Hepatocyte (in vitro differentiated cells): ENCODE measurements at regions not wholly inside any gene's neighbourhood (a gene's known extent, or its start where the extent isn't known, plus 50 kb on each side); places are given as distances from the start of the nearest gene placed in this dataset.
"Not testable (repeated sequence)": the region's sequence is repeated elsewhere in the genome, so short reads cannot be mapped to it uniquely, and the experiment has no call there.

Experiments used
- DNase-seq: peaks from one replicate; pipeline ENCODE4 v3.0.0-alpha.2; 2016; ENCODE audit warnings: low spot score
- H2AFZ ChIP-seq: fragments of 200-600 bp; sonication (generic); 2 replicates; pipeline ENCODE4 v1.6.0; 2016; ENCODE audit warnings: antibody characterized with exemption, mild to moderate bottlenecking
- H3K27ac ChIP-seq: fragments of 200-600 bp; sonication (generic); 2 replicates; pipeline ENCODE4 v1.5.1; 2016; ENCODE audit warnings: mild to moderate bottlenecking
- H3K27me3 ChIP-seq: fragments of 200-600 bp; sonication (generic); 2 replicates; pipeline ENCODE4 v1.6.1; 2016
- H3K36me3 ChIP-seq: fragments of 200-600 bp; sonication (generic); replicated peaks from 2 replicates; pipeline ENCODE4 v1.5.1; 2016; ENCODE audit warnings: low read depth; ENCODE audit not compliant: insufficient read depth
- H3K4me1 ChIP-seq: fragments of 200-600 bp; sonication (generic); 2 replicates; pipeline ENCODE4 v1.5.1; 2016; ENCODE audit warnings: mild to moderate bottlenecking, moderate library complexity; ENCODE audit not compliant: insufficient read depth
- H3K4me2 ChIP-seq: fragments of 200-600 bp; sonication (generic); 2 replicates; pipeline ENCODE4 v1.6.0; 2016
- H3K4me3 ChIP-seq: fragments of 200-600 bp; sonication (generic); 2 replicates; pipeline ENCODE4 v1.5.1; 2016; ENCODE audit warnings: mild to moderate bottlenecking
- H3K79me2 ChIP-seq: fragments of 200-600 bp; sonication (generic); 2 replicates; pipeline ENCODE4 v1.6.0; 2017; ENCODE audit warnings: mild to moderate bottlenecking
- H3K9me2 ChIP-seq: fragments of 200-600 bp; sonication (generic); replicated peaks from 2 replicates; pipeline ENCODE4 v1.6.0; 2017; ENCODE audit warnings: mild to moderate bottlenecking; ENCODE audit not compliant: insufficient read depth
- H3K9me3 ChIP-seq: fragments of 200-600 bp; sonication (generic); 2 replicates; pipeline ENCODE4 v1.5.1; 2016; ENCODE audit warnings: low read depth, mild to moderate bottlenecking
- H4K20me1 ChIP-seq: fragments of 200-600 bp; sonication (generic); 2 replicates; pipeline ENCODE4 v1.6.0; 2016; ENCODE audit warnings: mild to moderate bottlenecking; ENCODE audit not compliant: insufficient read depth, poor library complexity, severe bottlenecking
- EZH2 ChIP-seq: fragments of 200-600 bp; sonication (generic); IDR thresholded peaks from 2 replicates; pipeline ENCODE4 v1.6.1; 2016; ENCODE audit warnings: antibody characterized with exemption, mild to moderate bottlenecking, borderline replicate concordance
- EZH2phosphoT487 ChIP-seq: fragments of 200-600 bp; sonication (generic); IDR thresholded peaks from one replicate; pipeline ENCODE4 v1.6.1; 2018; ENCODE audit warnings: antibody characterized with exemption, mild to moderate bottlenecking, low read depth, moderate library complexity; ENCODE audit not compliant: unreplicated experiment, severe bottlenecking
- WGBS: methylation state at CpG from one replicate; pipeline ENCODE4 v1.1.6; 2016; ENCODE audit warnings: low lambda C conversion rate; ENCODE audit errors: missing lambda C conversion rate; 5-methylcytosine and 5-hydroxymethylcytosine counted together
- TF ChIP-seq, protein P1 (sequence below): fragments of 200-600 bp; sonication (generic); IDR thresholded peaks from 2 replicates; pipeline ENCODE4 v1.5.1; 2016; ENCODE audit warnings: antibody characterized with exemption, mild to moderate bottlenecking; ENCODE audit not compliant: poor library complexity

DNA sequence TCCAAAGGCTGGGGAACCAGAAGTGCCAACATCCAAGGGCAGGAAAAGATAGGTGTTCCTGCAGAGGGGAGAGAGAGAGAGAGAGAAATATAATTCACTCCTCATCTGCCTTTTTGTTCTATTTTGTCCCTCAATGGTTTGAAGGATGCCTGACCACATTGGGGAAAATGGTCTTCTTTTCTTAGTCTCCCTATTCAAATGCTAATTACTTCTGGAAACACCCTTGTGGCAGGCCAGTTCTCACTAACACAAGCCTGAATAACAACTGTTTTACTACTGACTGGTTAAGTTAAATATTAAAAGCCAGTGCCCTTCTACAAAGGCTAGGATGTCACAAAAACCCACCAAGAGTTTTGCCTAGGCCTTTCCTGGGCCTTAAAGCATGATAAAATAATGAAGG, 425.4 kb upstream of the HTR1E start:
- H3K4me1 ChIP-seq = no peaks in the 10 kb centered on the region

DNA sequence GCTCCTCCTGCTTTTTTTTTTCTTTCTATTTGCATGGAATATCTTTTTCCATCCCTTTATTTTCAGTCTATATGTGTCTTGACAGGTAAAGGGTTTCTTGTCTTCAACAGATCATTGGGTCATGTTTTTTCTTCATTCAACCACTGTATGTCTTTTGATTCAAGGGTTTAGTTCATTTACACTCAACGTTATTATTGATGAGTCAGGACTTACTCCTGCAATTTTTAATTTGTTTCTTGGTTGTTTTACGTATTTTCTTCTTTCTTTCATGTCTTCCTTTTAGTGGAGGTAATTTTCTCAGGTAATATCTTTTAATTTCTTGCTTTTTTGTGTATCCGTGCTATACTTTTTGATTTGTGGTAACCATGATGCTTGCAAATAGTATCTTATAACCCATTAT, 429.1 kb upstream of the HTR1E start:
- 87% methylated on average over 3 of the region's 3 CpGs for WGBS
- no peaks in the 10 kb centered on the region for H3K9me3 ChIP-seq
- no peak overlapping the region for H3K27ac ChIP-seq
- H2AFZ ChIP-seq = no peak overlapping the region
- no peak for TF ChIP-seq EZH2
- TF ChIP-seq, protein P1, sequence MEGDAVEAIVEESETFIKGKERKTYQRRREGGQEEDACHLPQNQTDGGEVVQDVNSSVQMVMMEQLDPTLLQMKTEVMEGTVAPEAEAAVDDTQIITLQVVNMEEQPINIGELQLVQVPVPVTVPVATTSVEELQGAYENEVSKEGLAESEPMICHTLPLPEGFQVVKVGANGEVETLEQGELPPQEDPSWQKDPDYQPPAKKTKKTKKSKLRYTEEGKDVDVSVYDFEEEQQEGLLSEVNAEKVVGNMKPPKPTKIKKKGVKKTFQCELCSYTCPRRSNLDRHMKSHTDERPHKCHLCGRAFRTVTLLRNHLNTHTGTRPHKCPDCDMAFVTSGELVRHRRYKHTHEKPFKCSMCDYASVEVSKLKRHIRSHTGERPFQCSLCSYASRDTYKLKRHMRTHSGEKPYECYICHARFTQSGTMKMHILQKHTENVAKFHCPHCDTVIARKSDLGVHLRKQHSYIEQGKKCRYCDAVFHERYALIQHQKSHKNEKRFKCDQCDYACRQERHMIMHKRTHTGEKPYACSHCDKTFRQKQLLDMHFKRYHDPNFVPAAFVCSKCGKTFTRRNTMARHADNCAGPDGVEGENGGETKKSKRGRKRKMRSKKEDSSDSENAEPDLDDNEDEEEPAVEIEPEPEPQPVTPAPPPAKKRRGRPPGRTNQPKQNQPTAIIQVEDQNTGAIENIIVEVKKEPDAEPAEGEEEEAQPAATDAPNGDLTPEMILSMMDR = no peak
- no peak for TF ChIP-seq EZH2phosphoT487
- H3K4me3 ChIP-seq = no peak overlapping the region
- H3K27me3 ChIP-seq = no peaks in the 10 kb centered on the region
- DNase-seq = no peak
- H4K20me1 ChIP-seq = no peaks in the 10 kb centered on the region
- H3K4me2 ChIP-seq = no peak overlapping the region
- no peaks in the 10 kb centered on the region for H3K79me2 ChIP-seq
- no peaks in the 10 kb centered on the region for H3K4me1 ChIP-seq
- H3K9me2 ChIP-seq = no peaks in the 10 kb centered on the region
- no peaks in the 10 kb centered on the region for H3K36me3 ChIP-seq

More for the DNA sequence above, 425.4 kb upstream of the HTR1E start:
- no peak overlapping the region for H3K4me2 ChIP-seq
- no peaks in the 10 kb centered on the region for H3K9me2 ChIP-seq
- no peaks in the 10 kb centered on the region for H3K79me2 ChIP-seq
- no peaks in the 10 kb centered on the region for H3K27me3 ChIP-seq
- H2AFZ ChIP-seq = no peak overlapping the region
- H3K27ac ChIP-seq = peak overlapping the region; percentile 54
- no peak for DNase-seq
- TF ChIP-seq EZH2phosphoT487 = no peak
- TF ChIP-seq, protein P1 = no peak
- TF ChIP-seq EZH2 = no peak
- H3K4me3 ChIP-seq = no peak overlapping the region
- no peaks in the 10 kb centered on the region for H4K20me1 ChIP-seq
- no peaks in the 10 kb centered on the region for H3K9me3 ChIP-seq
- H3K36me3 ChIP-seq = no peaks in the 10 kb centered on the region

DNA sequence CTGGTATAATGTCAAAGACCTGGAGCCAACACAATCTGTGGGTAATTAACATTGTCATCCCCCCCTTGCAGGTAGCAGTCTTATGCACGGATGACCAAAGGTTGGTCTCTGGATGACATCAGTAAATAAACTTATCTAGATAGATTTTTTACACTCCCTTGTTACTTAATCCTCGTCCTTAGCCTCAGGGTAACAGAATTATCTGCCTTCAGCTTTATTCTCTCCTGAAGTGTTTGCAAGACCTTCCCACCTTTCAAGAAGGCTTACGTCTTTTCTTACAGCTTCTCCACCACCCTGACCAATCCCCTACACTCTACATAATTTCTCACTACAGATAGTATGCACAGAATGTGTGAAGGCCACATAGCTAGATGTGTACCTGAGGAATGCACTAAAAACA, 434.8 kb upstream of the HTR1E start:
- no peaks in the 10 kb centered on the region for H3K27me3 ChIP-seq
- no peaks in the 10 kb centered on the region for H3K9me3 ChIP-seq
- H3K27ac ChIP-seq = peak overlapping the region; percentile 77
- TF ChIP-seq, protein P1 = no peak
- TF ChIP-seq EZH2 (no peak), EZH2phosphoT487 (no peak)
- H3K36me3 ChIP-seq = no peaks in the 10 kb centered on the region
- 39% methylated on average over 3 of the region's 3 CpGs for WGBS
- no peak overlapping the region for H3K4me2 ChIP-seq
- peaks cover 9% of the 10 kb centered on the region for H3K4me1 ChIP-seq
- no peak overlapping the region for H2AFZ ChIP-seq
- DNase-seq = peak; percentile 56
- no peaks in the 10 kb centered on the region for H4K20me1 ChIP-seq
- no peaks in the 10 kb centered on the region for H3K79me2 ChIP-seq
- no peak overlapping the region for H3K4me3 ChIP-seq
- no peaks in the 10 kb centered on the region for H3K9me2 ChIP-seq

DNA sequence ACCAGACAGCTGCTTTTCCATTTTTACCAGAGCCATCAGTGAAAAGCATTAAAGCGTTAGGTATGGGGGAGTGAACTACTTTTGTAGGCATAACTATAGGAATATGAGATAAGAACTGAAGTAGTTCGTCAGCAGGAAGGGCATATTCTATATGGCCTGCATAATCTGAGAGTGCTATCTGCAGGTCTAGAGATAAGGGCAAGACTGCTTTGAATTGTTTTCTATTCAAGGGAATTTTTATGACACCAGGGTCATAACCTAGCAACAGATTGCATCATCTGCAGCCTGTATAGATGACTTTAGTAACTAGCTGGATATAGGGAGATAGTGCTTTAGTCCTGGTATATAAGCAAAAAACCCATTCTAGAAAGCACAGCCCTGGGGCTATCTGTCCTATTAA, 437.3 kb upstream of the HTR1E start:
- TF ChIP-seq EZH2 (no peak), EZH2phosphoT487 (no peak)
- TF ChIP-seq, protein P1 = no peak
- 16% methylated on average over 2 of the region's 2 CpGs for WGBS
- no peaks in the 10 kb centered on the region for H3K9me2 ChIP-seq
- peak; percentile 31 for DNase-seq
- H3K4me3 ChIP-seq = no peak overlapping the region
- no peaks in the 10 kb centered on the region for H3K79me2 ChIP-seq
- no peaks in the 10 kb centered on the region for H3K36me3 ChIP-seq
- H2AFZ ChIP-seq = no peak overlapping the region
- H3K4me1 ChIP-seq = peaks cover 9% of the 10 kb centered on the region
- no peaks in the 10 kb centered on the region for H3K27me3 ChIP-seq
- H4K20me1 ChIP-seq = no peaks in the 10 kb centered on the region
- peak overlapping the region; percentile 53 for H3K27ac ChIP-seq
- no peaks in the 10 kb centered on the region for H3K9me3 ChIP-seq
- H3K4me2 ChIP-seq = no peak overlapping the region

DNA sequence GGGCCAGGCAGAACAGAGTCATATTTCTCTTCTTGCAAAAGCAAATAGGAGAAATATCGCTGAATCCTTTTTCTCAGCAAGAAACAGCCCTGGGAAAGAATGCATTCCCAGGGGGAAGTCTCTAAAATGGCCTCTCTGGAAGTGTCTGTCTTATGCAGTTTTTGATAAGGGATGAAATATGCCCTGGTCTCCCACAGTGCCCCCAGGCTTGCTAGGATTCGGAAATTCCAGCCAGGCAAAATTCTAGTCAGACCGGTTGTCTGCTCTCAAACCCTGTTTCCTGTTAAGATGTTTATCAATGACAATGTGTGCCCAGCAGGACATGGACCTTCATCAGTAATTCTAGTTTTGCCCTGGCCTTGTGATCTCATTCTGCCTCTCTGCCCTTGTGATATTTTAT, 448.3 kb upstream of the HTR1E start:
- H3K79me2 ChIP-seq, H3K27me3 ChIP-seq, H3K27ac ChIP-seq, DNase-seq, H3K9me3 ChIP-seq, H4K20me1 ChIP-seq, H3K9me2 ChIP-seq, H3K4me3 ChIP-seq, H3K4me2 ChIP-seq, H3K4me1 ChIP-seq, H2AFZ ChIP-seq, H3K36me3 ChIP-seq: not testable (repeated sequence)
- 62% methylated on average over 3 of the region's 3 CpGs for WGBS
